ENCODE measurements at regions not wholly inside any gene's neighbourhood (a gene's known extent, or its start where the extent isn't known, plus 50 kb on each side); places are given as distances from the start of the nearest gene placed in this dataset.

GRCh38 chr16:64830653-64831052 is 291.2 kb downstream of the CDH11 start:
- TF ChIP-seq REST (IDR thresholded peaks at IDR 0.05; ENCODE audit: insufficient read depth in 1 of 2, low read depth in 2 of 2, low read length in 2 of 2) (no peak), FOXP2 (optimal IDR thresholded peaks at IDR 0.05; ENCODE audit: borderline replicate concordance, extremely low read depth, extremely low read length, insufficient read depth) (no peak), SIN3A (IDR thresholded peaks at IDR 0.05; ENCODE audit: borderline replicate concordance, insufficient read depth, low read length) (no peak), TAF1 (IDR thresholded peaks at IDR 0.05; ENCODE audit: borderline replicate concordance, insufficient read depth, low read length) (no peak), POLR2AphosphoS5 (IDR thresholded peaks at IDR 0.05; ENCODE audit: low read depth, low read length) (no peak)

GRCh38 chr16:64829678-64830077 is 292.2 kb downstream of the CDH11 start:
- no peak for TF ChIP-seq SIN3A (IDR thresholded peaks at IDR 0.05; ENCODE audit: borderline replicate concordance, insufficient read depth, low read length)
- TF ChIP-seq REST (IDR thresholded peaks at IDR 0.05; ENCODE audit: insufficient read depth in 1 of 2, low read depth in 2 of 2, low read length in 2 of 2) = no peak
- no peak for TF ChIP-seq FOXP2 (optimal IDR thresholded peaks at IDR 0.05; ENCODE audit: borderline replicate concordance, extremely low read depth, extremely low read length, insufficient read depth)
- TF ChIP-seq TAF1 (IDR thresholded peaks at IDR 0.05; ENCODE audit: borderline replicate concordance, insufficient read depth, low read length) = no peak
- TF ChIP-seq POLR2AphosphoS5 (IDR thresholded peaks at IDR 0.05; ENCODE audit: low read depth, low read length) = no peak

- TF ChIP-seq FOXP2 (optimal IDR thresholded peaks at IDR 0.05; ENCODE audit: borderline replicate concordance, extremely low read depth, extremely low read length, insufficient read depth) = no peak
- no peak for TF ChIP-seq REST (IDR thresholded peaks at IDR 0.05; ENCODE audit: insufficient read depth in 1 of 2, low read depth in 2 of 2, low read length in 2 of 2)
- TF ChIP-seq POLR2AphosphoS5 (IDR thresholded peaks at IDR 0.05; ENCODE audit: low read depth, low read length) = no peak
- no peak for TF ChIP-seq TAF1 (IDR thresholded peaks at IDR 0.05; ENCODE audit: borderline replicate concordance, insufficient read depth, low read length)
- no peak for TF ChIP-seq SIN3A (IDR thresholded peaks at IDR 0.05; ENCODE audit: borderline replicate concordance, insufficient read depth, low read length)
These were observed 295.5 kb downstream of the CDH11 start for GRCh38 chr16:64826374-64826773.

GRCh38 chr16:64823481-64824075 is 298.3 kb downstream of the CDH11 start:
- no peak for TF ChIP-seq SIN3A (IDR thresholded peaks at IDR 0.05; ENCODE audit: borderline replicate concordance, insufficient read depth, low read length)
- no peak for TF ChIP-seq REST (IDR thresholded peaks at IDR 0.05; ENCODE audit: insufficient read depth in 1 of 2, low read depth in 2 of 2, low read length in 2 of 2)
- no peak for TF ChIP-seq TAF1 (IDR thresholded peaks at IDR 0.05; ENCODE audit: borderline replicate concordance, insufficient read depth, low read length)
- TF ChIP-seq POLR2AphosphoS5 (IDR thresholded peaks at IDR 0.05; ENCODE audit: low read depth, low read length) = no peak
- no peak for TF ChIP-seq FOXP2 (optimal IDR thresholded peaks at IDR 0.05; ENCODE audit: borderline replicate concordance, extremely low read depth, extremely low read length, insufficient read depth)

Data from PFSK-1 (cell line).